ENCODE measurements at regions not wholly inside any gene's neighbourhood (a gene's known extent, or its start where the extent isn't known, plus 50 kb on each side); places are given as distances from the start of the nearest gene placed in this dataset.

DNA sequence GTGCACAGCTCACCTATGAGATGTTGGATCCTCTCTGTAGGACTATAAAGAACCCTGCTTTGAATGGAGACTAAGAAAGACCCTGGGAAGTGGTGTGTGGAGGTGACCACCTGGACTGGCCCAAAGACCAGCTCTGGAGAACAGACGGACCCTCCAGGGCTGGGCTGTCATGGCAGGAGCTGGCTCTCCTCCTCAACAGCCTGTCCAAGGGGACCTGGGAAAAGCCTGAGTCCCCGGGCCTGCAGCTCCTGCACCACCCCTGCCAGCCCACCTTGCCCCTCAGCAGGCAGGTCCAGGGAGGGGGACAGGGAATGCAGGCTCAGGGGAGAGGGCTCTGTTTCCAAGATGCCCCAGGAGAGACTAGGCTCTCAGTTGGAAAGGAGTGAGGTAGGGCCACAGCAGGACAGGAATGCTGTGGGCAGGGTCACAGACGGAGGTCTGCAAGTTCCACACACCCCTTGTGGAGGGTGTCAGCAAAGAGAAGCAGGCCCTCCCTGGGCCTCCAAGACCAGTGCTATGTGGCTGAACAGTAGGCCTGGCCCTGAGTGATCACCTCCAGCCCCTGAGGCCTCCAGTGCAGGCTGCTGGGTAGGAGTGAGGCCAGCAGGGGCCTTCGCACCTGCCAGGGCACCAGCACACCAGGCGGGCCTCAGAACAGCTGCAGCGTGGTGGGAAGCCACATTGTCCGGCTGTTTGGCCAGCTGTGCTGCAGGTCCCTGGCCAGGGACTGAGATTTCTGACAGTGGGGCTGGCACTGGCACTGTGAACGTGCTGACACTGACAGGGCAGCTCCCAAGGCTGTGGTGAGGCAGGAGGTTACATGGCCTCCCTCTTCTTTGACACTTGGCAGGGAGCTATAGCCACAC lies 86.4 kb upstream of the OTOS start:
- peaks cover 13% of the 10 kb centered on the region for H3K4me1 ChIP-seq (ENCODE audit: control insufficient read depth, low read length)
- no peak for TF ChIP-seq CTCF (IDR thresholded peaks at IDR 0.05; ENCODE audit: low read depth, low read length, poor library complexity, severe bottlenecking)
- TF ChIP-seq EZH2phosphoT487 (IDR thresholded peaks at IDR 0.05; ENCODE audit: borderline replicate concordance, low read length): no peak
- no peaks in the 10 kb centered on the region for H3K36me3 ChIP-seq (ENCODE audit: control insufficient read depth, low read length)
- H3K27ac ChIP-seq (ENCODE audit: low read depth, low read length): no peak overlapping the region
- H3K27me3 ChIP-seq (ENCODE audit: control insufficient read depth, low read length): peaks cover 10% of the 10 kb centered on the region; the same call in 1 of the 2 replicates
- H3K79me2 ChIP-seq (ENCODE audit: control insufficient read depth, low read length): no peaks in the 10 kb centered on the region
- no peak overlapping the region for H3K4me2 ChIP-seq (ENCODE audit: low read length)
- no peaks in the 10 kb centered on the region for H4K20me1 ChIP-seq (ENCODE audit: control insufficient read depth, insufficient read depth, low read depth, low read length)
- no peak overlapping the region for H3K4me3 ChIP-seq (ENCODE audit: low read length)
- peaks cover 17% of the 10 kb centered on the region; the same call in 1 of the 2 replicates for H3K9me3 ChIP-seq (ENCODE audit: control insufficient read depth, insufficient read depth, low read length)
- no peaks in the 10 kb centered on the region for H3K9me2 ChIP-seq (replicated peaks; ENCODE audit: control insufficient read depth, low read length)
- no peaks in the 10 kb centered on the region for H3F3A ChIP-seq (ENCODE audit: control insufficient read depth, insufficient read depth)

DNA sequence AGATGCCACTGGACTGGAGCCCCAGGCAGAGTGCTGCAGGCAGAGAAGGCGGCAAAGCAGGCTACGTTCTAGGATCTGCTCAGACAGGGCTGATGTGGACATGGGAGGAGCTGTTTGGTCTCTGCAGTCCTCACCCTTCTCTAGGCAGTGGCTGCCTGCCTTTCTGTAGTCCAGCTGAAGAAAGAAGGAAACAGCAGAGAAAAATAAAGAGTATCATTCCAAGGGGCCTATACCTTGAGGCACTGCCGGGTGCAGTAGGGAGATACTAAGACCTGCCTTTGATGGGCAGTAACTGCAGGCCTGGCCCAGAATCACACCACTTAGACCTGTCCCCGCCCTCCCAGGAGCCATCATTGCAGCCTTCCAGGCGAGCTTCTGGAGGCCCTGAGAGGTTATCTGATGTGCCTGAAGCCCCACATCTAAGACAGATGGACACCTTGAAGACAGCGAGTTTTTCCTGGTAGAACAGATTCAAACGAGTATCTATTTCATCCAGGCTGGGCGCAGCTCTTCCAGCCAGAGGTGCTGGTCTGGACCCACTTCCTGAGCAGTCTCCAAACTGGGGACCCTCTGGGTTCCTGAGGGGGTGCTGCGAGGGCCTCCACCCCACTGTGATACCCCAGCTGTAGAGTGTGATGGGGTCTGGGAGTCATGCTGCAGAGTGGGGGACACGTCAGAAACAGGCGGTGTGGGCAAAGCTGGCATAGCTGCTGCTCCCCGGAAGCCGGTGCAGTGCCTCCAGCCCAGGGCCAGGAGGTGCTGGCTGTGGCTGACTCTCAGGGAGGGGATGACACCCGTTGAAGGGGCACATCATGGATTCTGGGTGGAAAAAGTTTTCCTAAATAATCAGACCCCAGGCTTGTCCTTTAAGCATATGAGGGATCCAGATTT lies 87.3 kb upstream of the OTOS start:
- Histone ChIP-seq H3K36me3 (ENCODE audit: control insufficient read depth, low read length) (no peaks in the 10 kb centered on the region), H3K9me2 (replicated peaks; ENCODE audit: control insufficient read depth, low read length) (no peaks in the 10 kb centered on the region), H3K4me1 (ENCODE audit: control insufficient read depth, low read length) (peaks cover 17% of the 10 kb centered on the region), H3K27ac (ENCODE audit: low read depth, low read length) (no peak overlapping the region), H4K20me1 (ENCODE audit: control insufficient read depth, insufficient read depth, low read depth, low read length) (no peaks in the 10 kb centered on the region), H3K9me3 (ENCODE audit: control insufficient read depth, insufficient read depth, low read length) (peaks cover 17% of the 10 kb centered on the region; the same call in 1 of the 2 replicates), H3F3A (ENCODE audit: control insufficient read depth, insufficient read depth) (no peaks in the 10 kb centered on the region), H3K4me2 (ENCODE audit: low read length) (no peak overlapping the region), H3K4me3 (ENCODE audit: low read length) (no peak overlapping the region), H3K27me3 (ENCODE audit: control insufficient read depth, low read length) (peaks cover 10% of the 10 kb centered on the region; the same call in 1 of the 2 replicates), H3K79me2 (ENCODE audit: control insufficient read depth, low read length) (no peaks in the 10 kb centered on the region)
- no peak for TF ChIP-seq EZH2phosphoT487 (IDR thresholded peaks at IDR 0.05; ENCODE audit: borderline replicate concordance, low read length)

DNA sequence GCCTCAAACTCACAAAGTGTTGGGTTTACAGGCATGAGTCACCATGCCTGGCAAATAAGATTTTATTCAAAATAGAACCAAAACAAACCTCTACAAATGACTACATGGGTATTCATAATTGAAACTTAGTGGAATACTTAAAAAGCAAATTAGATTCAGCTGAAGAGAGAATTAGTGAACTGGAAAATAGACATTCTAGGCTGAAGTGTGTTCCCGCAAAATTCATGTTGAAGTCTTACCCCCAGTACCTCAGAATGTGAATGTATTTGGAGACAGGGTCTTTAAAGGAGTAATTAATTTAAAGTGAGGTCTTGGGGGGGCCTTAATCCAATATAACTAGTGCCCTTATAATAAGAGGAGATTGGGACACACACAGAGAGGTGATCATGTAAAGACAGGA lies 88.5 kb upstream of the OTOS start:
- H3K79me2 ChIP-seq (ENCODE audit: control insufficient read depth, low read length): no peaks in the 10 kb centered on the region
- H3K4me3 ChIP-seq (ENCODE audit: low read length): no peak overlapping the region
- no peaks in the 10 kb centered on the region for H3F3A ChIP-seq (ENCODE audit: control insufficient read depth, insufficient read depth)
- peaks cover 17% of the 10 kb centered on the region; the same call in 1 of the 2 replicates for H3K9me3 ChIP-seq (ENCODE audit: control insufficient read depth, insufficient read depth, low read length)
- H3K27ac ChIP-seq (ENCODE audit: low read depth, low read length): no peak overlapping the region
- H4K20me1 ChIP-seq (ENCODE audit: control insufficient read depth, insufficient read depth, low read depth, low read length): no peaks in the 10 kb centered on the region
- H3K4me1 ChIP-seq (ENCODE audit: control insufficient read depth, low read length): peaks cover 20% of the 10 kb centered on the region
- peaks cover 5% of the 10 kb centered on the region; the same call in 1 of the 2 replicates for H3K27me3 ChIP-seq (ENCODE audit: control insufficient read depth, low read length)
- H3K36me3 ChIP-seq (ENCODE audit: control insufficient read depth, low read length): no peaks in the 10 kb centered on the region
- H3K9me2 ChIP-seq (replicated peaks; ENCODE audit: control insufficient read depth, low read length): no peaks in the 10 kb centered on the region
- TF ChIP-seq CTCF (IDR thresholded peaks at IDR 0.05; ENCODE audit: low read depth, low read length, poor library complexity, severe bottlenecking) (no peak), EZH2phosphoT487 (IDR thresholded peaks at IDR 0.05; ENCODE audit: borderline replicate concordance, low read length) (no peak)
- H3K4me2 ChIP-seq (ENCODE audit: low read length): no peak overlapping the region

All from DOHH2 (cell line).